Activated T-cell treated with anti-CD3 and anti-CD28 coated beads, Interleukin-2, amount 50 U/mL, for 24 hours (primary cell): ENCODE measurements at regions not wholly inside any gene's neighbourhood (a gene's known extent, or its start where the extent isn't known, plus 50 kb on each side); places are given as distances from the start of the nearest gene placed in this dataset.
"Not testable (repeated sequence)": the region's sequence is repeated elsewhere in the genome, so short reads cannot be mapped to it uniquely, and the experiment has no call there.

Experiments
- DNase-seq: peaks from one replicate; pipeline ENCODE4 v3.0.0-alpha.2; 2020
- H3K27ac Mint-ChIP-seq: 2 replicates; pipeline ENCODE4 v1.8.0; 2020; ENCODE audit warnings: mild to moderate bottlenecking, mixed read lengths
- H3K27me3 Mint-ChIP-seq: 2 replicates; pipeline ENCODE4 v1.8.0; 2020; ENCODE audit warnings: mixed read lengths
- H3K36me3 Mint-ChIP-seq: 2 replicates; pipeline ENCODE4 v1.8.0; 2020; ENCODE audit warnings: low read depth, mixed read lengths
- H3K4me1 Mint-ChIP-seq: 2 replicates; pipeline ENCODE4 v1.8.0; 2020; ENCODE audit warnings: low read depth, mixed read lengths
- H3K4me3 Mint-ChIP-seq: 2 replicates; pipeline ENCODE4 v1.8.0; 2020; ENCODE audit warnings: mild to moderate bottlenecking, moderate library complexity, mixed read lengths
- H3K9me3 Mint-ChIP-seq: 2 replicates; pipeline ENCODE4 v1.8.0; 2020; ENCODE audit warnings: mixed read lengths

DNA sequence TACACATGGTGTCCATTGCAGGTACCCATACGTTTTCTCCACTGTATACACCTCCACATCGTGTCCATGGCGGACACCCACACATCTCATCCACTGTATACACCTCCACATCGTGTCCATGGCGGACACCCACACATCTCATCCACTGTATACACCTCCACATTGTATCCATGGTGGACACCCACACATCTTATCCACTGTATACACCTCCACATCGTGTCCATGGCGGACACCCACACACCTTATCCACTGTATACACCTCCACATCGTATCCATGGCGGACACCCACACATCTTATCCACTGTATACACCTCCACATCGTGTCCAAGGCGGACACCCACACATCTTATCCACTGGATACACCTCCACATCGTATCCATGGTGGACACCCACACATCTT is 50.4 kb upstream of the TTC34 start:
- H3K27ac Mint-ChIP-seq, H3K9me3 Mint-ChIP-seq, H3K4me3 Mint-ChIP-seq, H3K36me3 Mint-ChIP-seq, H3K4me1 Mint-ChIP-seq, DNase-seq: not testable (repeated sequence)
- peaks cover 23% of the 10 kb centered on the region for H3K27me3 Mint-ChIP-seq

DNA sequence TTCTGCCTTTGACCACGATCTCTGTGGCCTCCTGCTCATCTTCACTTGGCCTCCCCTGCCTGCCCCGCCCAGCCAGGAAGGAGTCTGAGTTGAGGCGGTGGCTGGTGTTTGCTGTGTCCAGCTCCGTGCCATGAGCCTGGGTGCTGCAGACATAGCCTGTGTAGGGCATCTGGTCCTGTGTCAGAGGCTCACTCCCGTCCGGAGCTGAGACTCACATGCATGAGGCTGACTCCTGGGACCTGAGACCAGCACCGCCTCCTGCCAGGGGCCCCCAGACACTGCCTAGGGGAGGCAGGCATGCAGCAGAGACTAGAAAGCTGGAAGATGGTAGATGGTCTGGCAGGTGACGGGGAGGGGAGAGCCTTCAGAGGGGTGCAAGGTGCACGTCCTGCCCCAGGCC is 52.2 kb upstream of the TTC34 start:
- Mint-ChIP-seq H3K27me3 (peaks cover 10% of the 10 kb centered on the region), H3K9me3 (peaks cover 1% of the 10 kb centered on the region), H3K4me1 (no peaks in the 10 kb centered on the region), H3K27ac (no peak overlapping the region), H3K36me3 (no peaks in the 10 kb centered on the region), H3K4me3 (no peak overlapping the region)
- no peak for DNase-seq

DNA sequence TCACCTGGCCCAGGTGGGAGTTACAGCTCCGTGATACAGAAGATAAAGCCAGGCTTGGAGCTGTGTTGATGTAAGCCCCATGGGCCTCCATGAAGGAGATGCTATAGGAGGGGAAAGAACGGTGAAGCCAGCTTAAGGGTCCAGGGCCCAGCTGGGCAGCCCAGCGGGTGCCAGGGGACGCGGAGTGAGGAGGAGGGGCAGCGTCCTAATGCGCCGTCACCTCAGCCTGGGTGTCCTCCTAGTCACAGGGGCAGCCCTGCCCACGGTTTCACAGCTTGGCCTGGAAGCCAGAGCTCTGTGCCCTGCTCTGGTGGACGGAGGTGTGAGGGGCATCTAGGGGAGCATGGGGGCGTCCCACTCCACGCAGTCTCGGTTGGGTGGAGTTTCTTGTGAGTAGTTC is 52.7 kb upstream of the TTC34 start:
- no peak for DNase-seq
- H3K27ac Mint-ChIP-seq = no peak overlapping the region
- no peak overlapping the region for H3K4me3 Mint-ChIP-seq
- H3K36me3 Mint-ChIP-seq = no peaks in the 10 kb centered on the region
- no peaks in the 10 kb centered on the region for H3K4me1 Mint-ChIP-seq
- peaks cover 8% of the 10 kb centered on the region for H3K27me3 Mint-ChIP-seq
- H3K9me3 Mint-ChIP-seq = peaks cover 3% of the 10 kb centered on the region

DNA sequence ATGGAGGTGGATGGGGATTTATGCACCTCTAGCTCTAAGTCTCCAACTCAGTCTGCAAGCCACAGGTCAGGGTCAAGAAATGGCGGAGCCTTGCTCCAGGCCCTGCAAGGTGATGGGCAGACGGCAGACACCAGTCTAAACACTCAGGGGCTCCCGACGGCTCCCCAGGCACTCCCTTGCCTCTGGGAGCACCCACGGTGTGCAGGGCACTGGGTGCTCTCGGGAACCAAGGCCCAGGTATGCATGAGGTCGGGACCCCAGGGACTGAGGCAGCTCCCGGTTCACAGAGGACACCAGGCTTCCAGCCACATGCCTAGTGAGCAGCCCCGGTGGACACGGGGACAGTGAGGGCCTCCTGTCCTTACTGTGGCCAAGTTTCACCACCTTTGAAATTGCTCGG is 53.1 kb upstream of the TTC34 start:
- H3K36me3 Mint-ChIP-seq = no peaks in the 10 kb centered on the region
- no peaks in the 10 kb centered on the region for H3K4me1 Mint-ChIP-seq
- H3K27me3 Mint-ChIP-seq = peaks cover 7% of the 10 kb centered on the region
- peaks cover 3% of the 10 kb centered on the region for H3K9me3 Mint-ChIP-seq
- H3K4me3 Mint-ChIP-seq = no peak overlapping the region
- no peak for DNase-seq
- no peak overlapping the region for H3K27ac Mint-ChIP-seq

DNA sequence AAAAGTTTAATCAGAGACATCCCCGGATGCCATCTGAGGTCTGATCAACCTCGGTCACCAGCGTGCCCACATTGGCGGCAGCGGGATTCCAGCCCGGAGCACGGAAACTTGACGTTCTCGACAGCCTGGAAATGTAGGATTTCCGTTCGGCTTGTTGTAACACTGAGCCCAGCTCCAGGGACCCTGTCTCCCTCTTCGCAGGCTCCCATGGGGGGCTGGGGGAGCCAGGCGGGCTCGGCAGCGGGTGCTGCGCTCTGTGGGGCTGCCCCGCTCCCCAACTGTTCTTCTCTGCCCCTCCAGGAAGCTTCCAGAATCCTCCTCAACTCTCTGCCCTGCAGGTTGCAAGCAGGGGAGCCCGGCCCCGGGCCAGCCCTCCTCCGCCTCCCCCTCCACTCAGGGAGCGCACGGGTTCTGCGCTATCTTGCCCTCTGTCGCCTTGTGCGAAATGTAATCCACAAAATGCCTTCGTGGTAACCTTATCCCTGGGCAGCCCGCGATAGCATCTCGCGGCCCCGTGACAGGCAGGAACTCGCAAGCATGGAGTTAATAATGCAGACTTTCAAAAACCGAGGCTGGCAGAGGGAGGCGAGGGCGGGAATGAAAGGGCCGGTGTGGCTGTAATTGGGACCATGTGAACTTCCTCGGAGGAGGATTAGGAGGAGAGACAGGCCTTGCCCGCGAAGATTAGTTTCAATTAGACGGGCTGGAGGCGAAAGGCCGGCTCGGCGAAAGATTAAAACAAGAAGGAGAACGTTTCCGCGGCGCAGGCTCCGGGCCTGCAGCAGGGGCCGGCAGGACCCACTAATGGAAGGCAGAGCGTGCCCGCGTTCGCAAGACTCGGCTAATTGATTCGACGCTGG is 53.9 kb upstream of the TTC34 start:
- Mint-ChIP-seq H3K4me3 (no peak overlapping the region), H3K36me3 (no peaks in the 10 kb centered on the region), H3K4me1 (no peaks in the 10 kb centered on the region), H3K27ac (no peak overlapping the region), H3K9me3 (peaks cover 3% of the 10 kb centered on the region), H3K27me3 (peaks cover 2% of the 10 kb centered on the region)
- no peak for DNase-seq

DNA sequence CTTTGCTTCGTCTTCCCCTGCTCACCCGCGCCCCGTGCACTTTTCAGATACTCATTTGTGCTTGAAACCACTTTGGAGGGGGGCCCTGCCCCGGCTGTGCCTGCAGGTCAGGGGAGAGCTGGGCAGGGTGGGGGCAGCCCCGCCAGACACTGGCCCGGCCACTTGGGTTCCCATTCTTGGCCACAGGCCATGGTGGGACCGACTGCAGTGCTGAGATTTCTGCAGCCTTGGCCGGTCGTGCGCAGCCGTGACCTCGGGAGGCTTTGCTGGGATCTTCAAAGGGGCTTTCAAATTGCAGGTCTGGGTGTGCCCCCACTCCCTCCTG is 54.5 kb upstream of the TTC34 start:
- Mint-ChIP-seq H3K4me3 (no peak overlapping the region), H3K27ac (no peak overlapping the region), H3K27me3 (no peaks in the 10 kb centered on the region), H3K36me3 (no peaks in the 10 kb centered on the region), H3K4me1 (no peaks in the 10 kb centered on the region), H3K9me3 (peaks cover 3% of the 10 kb centered on the region)
- DNase-seq = no peak

DNA sequence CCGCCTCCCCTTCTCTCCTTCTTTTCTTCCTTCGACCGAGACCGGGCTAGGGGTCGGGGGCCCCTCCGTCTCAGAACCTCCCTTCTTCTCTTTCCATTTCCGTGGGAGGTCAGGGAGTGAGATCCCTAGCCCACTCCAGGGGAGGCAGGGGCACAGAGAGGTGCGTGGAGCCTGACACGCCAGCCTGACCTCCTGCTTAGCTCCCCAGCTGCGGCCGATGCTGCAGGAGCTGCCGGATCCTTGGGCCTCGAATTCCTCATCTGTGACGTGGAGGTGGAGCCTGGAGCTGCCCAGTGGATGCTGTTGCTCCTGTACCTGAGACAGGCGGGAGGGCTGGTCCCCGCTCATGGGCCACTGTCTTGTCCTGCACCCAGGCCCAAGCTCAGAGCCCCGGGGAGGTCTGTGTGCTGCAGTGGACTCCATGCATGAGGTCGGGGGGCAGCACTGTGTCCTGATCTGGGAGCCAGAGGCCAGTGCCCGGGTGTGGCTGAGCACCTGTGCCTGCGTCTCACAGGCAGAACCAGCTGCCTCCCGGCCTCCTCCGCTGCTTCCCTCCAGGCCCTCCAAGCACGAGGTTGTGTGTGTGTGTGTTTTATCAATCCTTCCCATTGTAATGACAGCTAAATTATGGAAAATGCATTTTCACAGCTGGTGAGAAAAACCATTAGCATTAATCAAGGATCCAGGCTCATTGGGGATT is 55.3 kb upstream of the TTC34 start:
- H3K27ac Mint-ChIP-seq = no peak overlapping the region

DNA sequence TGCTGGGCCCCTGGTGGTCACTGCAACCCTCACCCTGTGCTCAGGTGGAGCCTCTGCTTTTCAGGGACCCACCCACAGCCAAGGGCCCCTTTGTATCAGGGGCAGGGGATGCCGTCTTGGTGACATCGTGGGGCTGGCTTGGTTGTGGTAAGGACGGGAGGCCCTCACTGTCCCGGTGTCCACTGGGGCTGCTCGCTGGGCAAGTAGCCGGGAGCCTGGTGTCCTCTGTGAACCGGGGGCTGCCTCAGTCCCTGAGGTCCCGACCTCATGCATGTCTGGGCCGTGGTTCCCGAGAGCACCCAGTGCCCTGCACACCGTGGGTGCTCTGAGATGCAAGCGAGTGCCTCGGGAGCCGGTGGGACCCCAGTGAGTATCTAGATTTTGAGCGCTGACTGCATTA is 56.0 kb upstream of the TTC34 start:
- no peaks in the 10 kb centered on the region for H3K36me3 Mint-ChIP-seq
- no peak for DNase-seq
- no peak overlapping the region for H3K4me3 Mint-ChIP-seq
- H3K27me3 Mint-ChIP-seq = no peaks in the 10 kb centered on the region
- peaks cover 3% of the 10 kb centered on the region for H3K9me3 Mint-ChIP-seq
- H3K4me1 Mint-ChIP-seq = no peaks in the 10 kb centered on the region
- H3K27ac Mint-ChIP-seq = no peak overlapping the region

More for the DNA sequence above, 55.3 kb upstream of the TTC34 start:
- Mint-ChIP-seq H3K9me3 (peaks cover 3% of the 10 kb centered on the region), H3K27me3 (no peaks in the 10 kb centered on the region), H3K4me3 (no peak overlapping the region), H3K4me1 (no peaks in the 10 kb centered on the region), H3K36me3 (no peaks in the 10 kb centered on the region)
- no peak for DNase-seq

DNA sequence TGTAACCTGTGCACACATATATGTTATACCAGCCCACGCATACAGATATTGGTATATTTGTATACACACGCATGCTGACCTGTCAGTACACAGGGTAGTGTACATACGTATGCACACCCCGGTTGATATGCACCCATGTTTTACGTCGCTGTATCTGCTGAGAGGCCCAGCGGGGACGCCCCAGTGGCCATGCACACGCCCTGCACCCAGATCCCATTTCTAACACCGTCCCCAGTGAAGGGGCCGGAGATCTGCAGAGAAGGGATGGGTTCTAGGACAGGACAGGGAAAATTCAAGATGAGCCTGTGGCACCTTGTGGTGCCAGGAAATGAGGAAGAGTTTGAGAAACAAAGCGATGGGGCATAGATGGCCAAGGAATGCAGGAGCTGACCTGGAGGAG is 57.2 kb upstream of the TTC34 start:
- H3K36me3 Mint-ChIP-seq = no peaks in the 10 kb centered on the region
- H3K9me3 Mint-ChIP-seq = peaks cover 3% of the 10 kb centered on the region
- no peak overlapping the region for H3K27ac Mint-ChIP-seq
- no peaks in the 10 kb centered on the region for H3K4me1 Mint-ChIP-seq
- no peaks in the 10 kb centered on the region for H3K27me3 Mint-ChIP-seq
- H3K4me3 Mint-ChIP-seq = no peak overlapping the region
- DNase-seq = no peak

DNA sequence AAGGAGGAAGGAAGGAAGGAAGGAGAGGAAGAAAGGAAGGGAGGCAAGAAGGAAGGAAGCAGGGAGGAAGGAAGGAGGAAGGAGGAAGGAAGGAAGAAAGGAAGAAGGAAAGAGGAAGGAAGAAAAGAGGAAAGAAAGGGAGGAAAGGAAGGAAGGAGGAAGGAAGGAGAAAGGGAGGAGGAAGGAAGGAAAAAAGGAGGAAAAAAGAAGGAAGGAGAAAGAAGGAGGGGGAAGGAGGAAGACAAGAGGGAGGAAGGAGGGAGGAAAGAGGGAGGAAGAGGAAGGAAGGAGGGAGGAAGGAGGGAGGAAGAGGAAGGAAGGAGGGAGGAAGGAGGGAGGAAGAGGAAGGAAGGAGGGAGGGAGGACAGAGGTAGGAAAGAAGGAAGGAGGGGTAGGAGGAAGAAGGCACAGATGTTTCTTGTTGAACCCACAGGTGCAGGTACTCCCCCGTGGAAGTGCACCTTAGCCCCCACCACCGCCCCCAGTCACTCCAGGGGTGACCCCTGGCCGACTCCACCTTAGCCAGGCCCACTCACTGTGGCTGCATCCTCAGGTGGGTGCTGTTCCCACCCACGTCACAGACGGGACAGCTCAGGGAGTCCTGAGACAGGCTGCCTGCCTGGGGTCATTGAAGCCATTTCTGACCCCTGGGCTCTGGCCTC is 57.9 kb upstream of the TTC34 start:
- H3K4me3 Mint-ChIP-seq = no peak overlapping the region
- H3K9me3 Mint-ChIP-seq = peaks cover 3% of the 10 kb centered on the region
- H3K27me3 Mint-ChIP-seq = no peaks in the 10 kb centered on the region
- no peak for DNase-seq
- no peak overlapping the region for H3K27ac Mint-ChIP-seq
- H3K4me1 Mint-ChIP-seq = no peaks in the 10 kb centered on the region
- no peaks in the 10 kb centered on the region for H3K36me3 Mint-ChIP-seq

DNA sequence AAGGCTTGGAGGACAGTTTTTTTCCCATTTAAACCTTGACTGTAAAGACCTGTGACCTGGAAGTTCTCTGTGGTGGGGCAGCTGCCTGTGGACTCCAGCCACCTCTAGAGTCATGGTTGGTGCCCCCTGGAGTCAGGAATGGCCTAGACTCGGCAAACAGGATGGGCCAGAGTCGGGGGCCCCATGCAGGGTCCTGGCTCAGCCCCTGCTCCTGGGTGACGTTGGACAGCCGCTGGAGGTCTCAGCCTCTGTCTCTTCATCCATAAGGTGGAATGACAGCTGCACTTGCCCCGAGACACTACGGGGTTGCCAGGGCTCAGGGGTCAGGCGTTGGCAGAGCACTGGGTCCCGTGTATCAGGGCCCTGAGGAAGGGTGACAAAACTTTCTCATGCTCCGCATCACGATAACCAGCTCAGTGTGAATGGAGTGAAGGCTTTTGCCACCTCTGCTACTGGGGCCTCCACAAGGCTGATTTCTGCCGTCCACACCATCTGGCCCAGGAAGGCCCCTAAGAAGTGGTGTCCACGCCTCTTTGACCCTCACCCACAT is 58.5 kb upstream of the TTC34 start:
- Mint-ChIP-seq H3K27me3 (no peaks in the 10 kb centered on the region), H3K4me1 (no peaks in the 10 kb centered on the region)

DNA sequence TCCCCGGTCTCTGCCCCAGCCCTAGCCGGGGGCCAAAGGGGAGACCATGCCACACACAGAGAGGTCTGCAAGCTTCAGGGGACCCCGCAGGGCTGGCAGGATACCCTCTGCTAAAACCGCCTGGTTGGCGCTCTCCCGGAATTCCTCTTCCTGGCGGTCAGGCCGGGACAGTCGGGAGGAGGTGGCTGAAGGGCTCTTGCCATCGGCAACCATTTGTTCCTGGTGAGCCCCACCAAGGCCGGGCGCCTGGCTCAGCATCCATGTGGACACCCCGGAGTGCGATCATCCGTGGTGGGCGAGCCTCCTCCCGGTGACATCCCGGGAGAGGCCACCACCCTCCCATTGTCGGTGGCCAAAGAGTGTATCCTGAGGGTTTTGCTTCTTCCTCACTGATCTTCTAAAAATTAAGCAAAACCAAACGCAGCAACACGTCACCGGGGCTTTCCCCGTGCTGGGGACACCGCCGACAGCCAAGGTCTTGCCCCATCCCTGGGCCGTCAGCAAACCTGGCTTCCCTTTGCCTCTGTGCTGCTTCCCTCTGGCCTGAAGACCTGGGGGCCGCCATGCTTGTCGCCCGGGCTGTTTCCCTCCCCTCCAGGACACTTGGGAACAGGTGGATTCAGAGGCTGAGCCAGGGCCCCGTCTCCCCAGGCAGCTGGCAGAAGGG is 59.1 kb upstream of the TTC34 start:
- no peak overlapping the region for H3K27ac Mint-ChIP-seq
- DNase-seq = no peak
- peaks cover 3% of the 10 kb centered on the region for H3K9me3 Mint-ChIP-seq
- H3K4me1 Mint-ChIP-seq = no peaks in the 10 kb centered on the region
- no peaks in the 10 kb centered on the region for H3K36me3 Mint-ChIP-seq
- H3K27me3 Mint-ChIP-seq = no peaks in the 10 kb centered on the region
- H3K4me3 Mint-ChIP-seq = no peak overlapping the region

More for the DNA sequence above, 58.5 kb upstream of the TTC34 start:
- no peak for DNase-seq
- Mint-ChIP-seq H3K36me3 (no peaks in the 10 kb centered on the region), H3K9me3 (peaks cover 3% of the 10 kb centered on the region), H3K27ac (no peak overlapping the region), H3K4me3 (no peak overlapping the region)

DNA sequence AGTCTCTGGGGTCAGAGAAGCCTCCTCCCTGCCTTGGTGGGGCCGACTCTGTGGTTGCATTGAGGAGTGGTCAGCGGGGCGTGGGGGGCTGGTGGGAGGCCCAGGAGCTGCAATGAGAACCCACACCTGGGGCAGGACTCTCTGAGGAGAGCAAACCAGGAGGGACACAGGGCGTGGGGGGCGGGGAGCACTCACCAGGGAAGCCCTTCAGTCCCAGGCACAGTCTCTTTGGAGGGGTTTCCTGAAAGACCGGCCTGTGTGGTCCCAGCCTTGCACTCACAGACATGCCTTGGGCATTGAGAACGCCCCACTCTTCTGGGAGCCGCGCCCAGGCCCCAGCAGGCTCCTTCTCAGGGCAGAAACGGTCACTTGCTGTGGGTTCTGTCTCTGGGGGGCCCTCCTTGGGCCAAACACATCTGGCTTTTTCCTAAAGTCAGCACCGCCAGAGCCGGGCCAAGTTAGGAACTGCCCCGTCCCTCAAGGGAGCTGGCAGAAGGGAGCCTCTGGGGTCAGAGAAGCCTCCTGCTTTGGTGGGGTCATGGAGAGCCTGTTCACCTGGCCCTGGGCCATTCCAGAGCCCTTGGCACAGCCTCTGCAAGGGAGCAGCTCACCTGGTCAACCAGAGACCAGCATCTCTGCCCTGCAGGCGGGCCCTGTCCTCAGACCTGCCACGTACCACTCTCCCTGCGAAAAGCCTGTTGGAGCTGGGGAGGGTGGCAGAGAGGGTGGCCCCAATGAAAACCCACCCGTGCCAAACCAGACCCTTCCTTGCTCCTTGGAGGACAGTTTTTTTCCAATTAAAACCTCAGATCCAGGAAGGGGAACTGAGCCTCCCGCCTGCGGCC is 59.9 kb upstream of the TTC34 start:
- no peak overlapping the region for H3K27ac Mint-ChIP-seq
- peaks cover 3% of the 10 kb centered on the region for H3K9me3 Mint-ChIP-seq
- no peak overlapping the region for H3K4me3 Mint-ChIP-seq
- H3K36me3 Mint-ChIP-seq = no peaks in the 10 kb centered on the region
- no peaks in the 10 kb centered on the region for H3K27me3 Mint-ChIP-seq
- no peaks in the 10 kb centered on the region for H3K4me1 Mint-ChIP-seq
- no peak for DNase-seq
